ENCODE measurements at regions not wholly inside any gene's neighbourhood (a gene's known extent, or its start where the extent isn't known, plus 50 kb on each side); places are given as distances from the start of the nearest gene placed in this dataset.
"Not testable (repeated sequence)": the region's sequence is repeated elsewhere in the genome, so short reads cannot be mapped to it uniquely, and the experiment has no call there.

DNA sequence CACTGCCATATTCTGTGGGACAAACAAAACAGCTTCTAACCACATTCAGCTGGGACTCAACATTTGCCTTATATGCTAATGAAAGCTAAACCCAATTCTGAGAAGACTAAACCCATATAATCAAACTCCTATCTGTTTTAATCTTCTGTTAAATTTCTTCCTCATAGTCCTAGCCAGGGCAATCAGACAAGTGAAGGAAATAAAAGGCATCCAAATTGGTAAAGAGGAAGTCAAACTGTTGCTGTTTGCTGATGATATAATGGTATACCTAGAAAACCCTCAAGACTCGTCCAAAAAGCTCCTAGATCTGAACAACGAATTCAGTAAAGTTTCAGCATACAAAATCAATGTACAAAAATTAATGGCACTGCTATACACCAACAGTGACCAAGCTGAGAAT, 157.1 kb downstream of the PHLDA1 start:
- DNase-seq (ENCODE audit: low read depth, low spot score) = no peak

DNA sequence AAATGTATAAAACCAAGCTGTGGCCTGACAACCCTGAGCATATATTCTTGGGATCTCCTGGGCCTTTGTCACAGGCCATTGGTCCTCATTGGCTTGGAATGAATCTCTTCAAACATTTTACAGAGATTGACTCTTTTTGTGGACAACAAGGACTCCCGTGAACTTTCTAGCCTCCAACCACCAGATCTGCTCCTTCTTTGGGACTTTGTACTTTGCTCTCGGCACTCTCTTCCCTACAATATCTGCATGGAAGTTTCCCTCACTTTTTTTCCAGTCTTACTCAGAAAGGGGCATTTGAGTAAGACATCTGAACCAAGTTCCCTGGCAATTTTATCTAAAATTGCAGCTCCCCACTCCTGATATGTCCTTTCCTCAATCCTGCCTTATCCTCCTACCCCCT, 158.8 kb downstream of the PHLDA1 start:
- no peak for DNase-seq (ENCODE audit: low read depth, low spot score)

DNA sequence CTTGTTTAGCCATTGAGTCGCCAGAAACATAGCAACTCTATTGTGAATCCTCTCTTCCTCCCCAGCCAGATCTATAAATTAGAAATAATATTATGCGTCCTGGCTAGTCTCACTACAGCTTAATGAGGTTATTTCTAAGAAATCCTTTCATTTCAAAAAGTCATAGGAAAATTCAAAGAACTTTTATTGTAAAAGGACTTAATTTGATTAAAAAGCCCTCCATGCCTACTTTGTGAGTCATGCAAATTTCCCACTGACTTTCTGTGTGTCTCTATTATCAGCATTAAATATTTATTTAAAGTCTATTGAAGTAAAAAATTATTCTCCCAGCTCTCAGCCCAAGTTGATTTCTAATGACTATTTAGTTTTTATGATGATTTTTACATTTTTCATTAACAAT, 160.7 kb downstream of the PHLDA1 start:
- DNase-seq (ENCODE audit: low read depth, low spot score) = no peak

DNA sequence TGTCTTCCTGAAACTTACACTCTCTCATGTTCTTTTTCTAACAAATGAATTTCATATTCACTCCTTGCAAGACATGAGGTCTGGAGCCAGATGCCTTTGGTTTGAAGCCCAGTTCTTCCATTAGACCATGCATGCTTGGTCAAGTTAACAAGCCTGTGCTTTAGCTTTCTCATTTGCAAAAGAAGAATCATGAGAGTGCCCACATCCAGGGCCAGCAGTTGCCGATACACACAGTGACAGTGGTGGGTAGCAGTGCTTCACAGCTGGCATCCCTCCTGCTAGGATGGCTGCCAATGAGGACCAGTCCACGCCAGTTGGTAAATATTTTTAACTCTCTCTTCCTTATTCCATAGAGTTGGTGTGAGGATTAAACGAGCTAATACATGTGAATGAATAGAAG, 163.1 kb downstream of the PHLDA1 start:
- no peak for DNase-seq (ENCODE audit: low read depth, low spot score)

DNA sequence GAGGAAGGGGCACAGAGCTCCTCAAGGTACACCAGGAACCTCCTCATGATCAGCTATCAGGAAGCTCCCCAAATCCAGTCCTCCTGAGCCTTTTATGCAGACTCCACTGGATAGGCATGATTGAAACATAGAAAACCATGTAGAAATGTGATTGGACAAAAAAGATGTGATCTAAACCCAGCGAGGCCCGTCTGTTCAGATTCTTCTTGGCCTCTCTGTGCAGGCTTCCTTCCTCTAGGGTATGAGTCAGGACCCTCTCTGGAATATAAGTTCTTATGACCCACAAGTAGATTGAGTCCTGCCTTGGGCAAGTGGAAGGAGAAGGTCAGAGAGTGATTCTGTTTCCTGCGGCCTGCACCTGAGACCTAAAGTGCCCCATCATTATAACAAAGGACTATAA, 166.3 kb downstream of the PHLDA1 start:
- no peak for DNase-seq (ENCODE audit: low read depth, low spot score)

DNA sequence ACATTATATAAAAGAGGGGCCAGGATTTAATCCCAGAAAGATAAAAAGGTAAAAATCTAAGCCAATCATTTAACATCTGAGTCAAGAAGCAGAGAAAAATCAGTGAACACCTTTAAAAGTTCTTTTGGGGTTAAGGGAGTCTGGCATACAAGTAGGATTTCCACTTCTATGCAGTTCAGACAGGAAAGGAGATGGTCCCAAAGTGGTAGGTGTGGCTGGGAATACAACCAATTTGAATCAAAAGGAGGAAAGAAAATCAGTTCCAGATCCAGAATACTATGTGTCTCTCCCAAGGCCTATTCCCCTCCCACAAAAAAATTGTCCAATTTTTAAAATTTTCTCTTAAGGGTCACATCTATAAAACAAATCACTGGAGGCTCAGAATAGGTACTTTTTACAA, 167.4 kb downstream of the PHLDA1 start:
- no peak for DNase-seq (ENCODE audit: low read depth, low spot score)

DNA sequence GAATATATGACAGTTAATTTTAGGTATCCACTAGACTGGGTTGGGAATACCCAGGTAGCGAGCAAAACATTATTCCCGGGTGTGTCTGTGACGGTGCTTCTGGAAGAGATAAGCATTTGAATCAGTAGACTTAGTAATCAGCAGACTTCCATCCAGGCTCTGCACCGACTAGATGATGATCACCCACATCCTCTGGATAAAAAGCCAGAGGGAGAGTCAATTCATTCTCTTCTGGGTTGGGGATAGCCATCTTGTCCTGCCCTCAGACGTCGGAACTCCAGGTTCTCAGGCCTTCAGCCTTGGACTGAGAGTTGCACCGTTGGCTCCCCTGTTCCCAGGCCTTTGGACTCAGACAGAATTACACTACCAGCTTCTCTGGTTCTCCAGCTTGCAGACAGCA, 168.0 kb downstream of the PHLDA1 start:
- DNase-seq (ENCODE audit: low read depth, low spot score) = no peak

DNA sequence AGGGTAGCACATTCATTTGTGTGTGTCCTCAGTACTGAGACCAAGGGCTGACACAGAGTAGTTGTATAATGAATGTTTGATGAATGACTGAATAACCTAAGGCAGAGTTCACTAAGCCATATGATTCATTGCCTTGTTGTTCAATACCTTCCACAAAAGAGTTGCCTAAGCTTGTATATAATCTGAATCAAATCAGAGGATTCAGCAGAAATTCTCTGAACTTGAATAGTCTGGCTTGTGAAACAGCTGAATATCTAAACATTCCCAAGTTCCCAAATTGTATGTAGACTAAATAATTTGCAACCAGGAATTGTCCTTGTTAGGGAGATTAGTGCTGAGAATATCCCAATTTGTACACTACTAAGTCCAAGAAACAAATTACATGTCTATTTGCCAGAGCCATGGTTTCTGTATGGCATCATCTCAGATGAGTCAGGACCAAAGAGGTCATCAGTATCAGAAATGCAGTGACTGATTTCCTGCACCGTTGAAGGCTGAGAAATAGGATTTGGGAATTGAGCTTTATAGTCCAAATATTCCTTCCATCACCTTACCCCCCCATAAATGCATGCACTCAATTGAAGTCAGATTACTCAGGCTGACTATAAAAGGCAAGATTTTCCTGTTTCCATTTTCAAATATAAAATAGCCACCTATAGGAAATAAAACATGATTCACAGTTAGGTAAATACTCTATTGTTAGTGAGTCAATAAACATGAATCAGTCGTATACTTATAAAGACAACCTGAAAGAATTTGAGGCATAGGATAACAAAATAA, 168.7 kb downstream of the PHLDA1 start:
- no peak for DNase-seq (ENCODE audit: low read depth, low spot score)

DNA sequence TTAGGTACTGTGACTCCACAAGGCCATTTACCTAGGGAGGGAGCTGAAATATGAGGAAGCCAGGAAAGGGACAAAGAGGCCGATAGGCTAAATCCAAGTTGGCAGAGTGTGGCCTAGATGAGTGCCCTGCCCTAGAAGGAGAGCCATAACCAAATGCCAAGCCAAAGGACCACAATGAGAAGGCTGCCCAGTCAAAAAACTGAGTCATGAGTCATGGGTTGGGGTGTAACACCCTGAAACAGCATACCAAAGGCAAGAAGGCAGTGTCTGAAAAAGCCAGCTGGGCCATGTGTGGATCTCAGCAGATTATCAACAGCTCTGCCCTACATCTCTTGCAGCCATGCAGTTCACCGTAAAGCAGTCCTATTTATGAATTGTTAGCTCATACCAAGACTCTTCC, 171.7 kb downstream of the PHLDA1 start:
- DNase-seq (ENCODE audit: low read depth, low spot score) = no peak

DNA sequence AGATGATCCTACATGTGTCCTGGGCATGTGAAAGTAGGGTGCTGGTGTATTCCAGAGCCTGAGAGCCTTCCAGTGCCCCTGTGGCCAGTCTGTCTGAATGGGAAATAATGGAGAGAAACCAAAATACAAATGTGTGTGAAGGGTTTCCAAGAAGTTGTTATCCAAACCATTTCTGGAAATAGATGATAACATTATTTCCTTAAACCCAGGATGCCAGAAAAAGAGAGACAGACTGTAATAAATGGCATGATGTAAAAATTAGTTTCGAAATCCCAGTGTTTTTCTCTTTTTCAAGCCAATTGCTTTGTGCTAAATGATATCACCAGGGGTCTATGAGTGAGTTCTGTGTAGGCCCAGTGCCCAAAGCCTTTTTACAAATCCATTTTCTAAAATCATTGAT, 175.3 kb downstream of the PHLDA1 start:
- DNase-seq (ENCODE audit: low read depth, low spot score) = no peak

DNA sequence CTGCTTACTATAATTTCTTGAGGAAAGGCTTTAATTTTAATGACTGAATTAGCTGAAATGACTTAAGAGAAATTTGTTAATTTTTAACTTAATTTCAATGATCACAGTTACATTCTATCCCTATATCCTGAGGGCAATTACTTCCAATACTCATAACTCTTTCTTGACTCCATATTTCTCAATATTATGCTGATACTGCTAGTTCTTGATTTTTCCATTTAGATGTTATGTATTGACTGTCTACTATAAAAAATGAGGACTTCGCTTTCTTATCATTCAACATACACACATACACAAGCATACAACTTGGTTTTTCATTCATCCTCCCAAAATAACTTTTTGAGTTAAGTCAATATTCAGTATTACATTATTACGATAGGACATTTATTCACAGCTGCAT, 176.2 kb downstream of the PHLDA1 start:
- no peak for DNase-seq (ENCODE audit: low read depth, low spot score)

DNA sequence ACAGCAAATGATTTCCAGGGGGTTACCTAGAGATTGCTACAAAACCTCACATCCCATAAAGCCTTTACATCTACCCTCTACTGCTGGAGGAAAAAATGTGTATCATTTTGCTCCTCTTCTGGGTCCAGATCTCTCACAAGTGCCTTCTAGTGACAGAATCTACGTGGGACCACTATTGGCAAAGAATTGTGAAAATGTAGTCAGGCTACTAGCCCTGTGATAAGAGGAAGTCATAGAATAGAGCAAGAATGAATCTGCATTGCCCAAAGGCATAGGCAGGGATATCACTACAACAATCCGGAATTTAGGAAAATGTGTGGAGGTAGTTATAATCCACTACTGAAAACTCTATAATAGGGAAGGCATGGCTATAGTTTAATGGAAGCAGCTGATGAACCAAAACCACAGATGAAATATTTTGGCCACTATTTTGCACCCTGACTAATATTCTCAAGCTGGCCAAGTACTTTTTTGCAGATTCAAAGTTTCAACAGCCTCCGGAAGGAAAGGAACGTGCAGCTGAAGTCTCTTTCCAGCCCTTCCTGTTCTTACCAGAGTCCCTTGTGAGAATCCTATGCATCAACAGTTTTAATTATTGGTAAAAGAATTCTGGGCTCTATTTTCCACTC, 176.8 kb downstream of the PHLDA1 start:
- no peak for DNase-seq (ENCODE audit: low read depth, low spot score)

DNA sequence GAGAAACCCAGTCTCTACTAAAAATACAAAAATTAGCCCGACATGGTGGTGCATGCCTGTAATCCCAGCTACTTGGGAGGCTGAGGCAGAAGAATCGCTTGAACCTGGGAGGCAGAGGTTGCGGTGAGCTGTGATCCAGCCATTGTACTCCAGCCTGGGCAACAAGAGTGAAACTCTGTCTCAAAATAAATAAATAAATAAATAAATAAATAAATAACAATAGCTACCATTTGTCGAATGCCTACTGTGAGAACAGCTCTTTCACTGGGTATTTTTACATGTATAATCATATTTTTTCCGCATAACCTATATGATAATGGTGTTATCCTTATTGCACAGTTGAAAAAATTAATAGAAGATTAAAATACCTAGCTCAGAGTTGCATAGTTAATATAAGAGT, 177.4 kb downstream of the PHLDA1 start:
- DNase-seq (ENCODE audit: low read depth, low spot score) = not testable (repeated sequence)

DNA sequence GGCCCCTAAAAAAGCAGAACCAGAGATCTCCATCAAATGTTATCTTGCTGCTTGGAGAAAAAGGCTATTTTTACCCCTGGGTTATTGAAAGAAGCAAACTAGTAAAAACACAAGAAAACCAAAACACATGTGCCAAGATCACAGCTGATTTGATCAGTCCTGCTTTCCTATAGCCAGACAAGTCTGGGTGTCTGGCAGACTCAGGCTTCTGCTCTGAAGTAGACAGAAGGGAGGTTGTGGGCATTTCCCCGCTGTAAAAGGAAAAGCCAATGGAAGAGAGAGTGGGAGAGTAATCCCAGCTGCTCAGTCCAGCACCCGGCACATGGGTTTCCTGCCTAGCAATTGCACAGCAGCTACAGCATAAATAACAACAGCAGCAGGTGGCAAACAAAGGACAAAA, 177.9 kb downstream of the PHLDA1 start:
- no peak for DNase-seq (ENCODE audit: low read depth, low spot score)

DNA sequence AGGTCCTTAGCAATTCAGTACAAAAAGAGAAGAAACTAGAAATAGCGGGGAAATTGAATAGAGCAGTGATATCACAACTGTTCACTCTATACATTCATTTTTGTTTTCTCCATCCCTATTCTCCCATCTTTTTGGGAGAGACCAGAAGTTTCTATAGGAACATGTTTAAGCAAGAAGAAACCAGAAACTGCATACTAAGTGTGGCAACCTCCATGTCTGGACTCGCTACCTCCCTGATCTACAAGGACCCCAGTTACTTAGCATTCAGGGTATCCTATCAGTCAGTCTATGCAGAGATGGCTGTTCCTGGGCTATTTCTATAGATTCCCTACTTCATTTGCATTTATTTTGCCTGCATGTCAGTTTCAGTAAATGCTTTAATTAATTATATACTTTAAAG, 178.6 kb downstream of the PHLDA1 start:
- DNase-seq (ENCODE audit: low read depth, low spot score) = no peak

DNA sequence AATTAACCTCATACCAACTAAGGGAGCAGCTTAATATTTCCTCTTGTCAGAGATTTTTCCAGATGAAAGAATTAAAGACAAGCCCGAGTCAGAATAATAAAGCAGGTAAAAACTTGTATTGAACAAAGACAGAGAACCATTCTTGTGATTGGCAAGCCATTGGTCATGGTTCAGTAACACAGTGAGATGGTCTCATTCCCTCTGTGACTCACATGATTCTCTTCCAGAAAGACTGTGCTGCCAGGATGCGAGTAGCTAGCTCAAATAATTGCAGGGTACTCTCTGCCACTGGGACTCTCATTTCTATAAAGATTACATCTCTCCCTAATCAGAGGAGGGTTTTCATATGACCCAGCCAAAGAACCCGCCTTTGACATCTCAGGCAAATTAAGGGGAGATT, 179.4 kb downstream of the PHLDA1 start:
- no peak for DNase-seq (ENCODE audit: low read depth, low spot score)

DNA sequence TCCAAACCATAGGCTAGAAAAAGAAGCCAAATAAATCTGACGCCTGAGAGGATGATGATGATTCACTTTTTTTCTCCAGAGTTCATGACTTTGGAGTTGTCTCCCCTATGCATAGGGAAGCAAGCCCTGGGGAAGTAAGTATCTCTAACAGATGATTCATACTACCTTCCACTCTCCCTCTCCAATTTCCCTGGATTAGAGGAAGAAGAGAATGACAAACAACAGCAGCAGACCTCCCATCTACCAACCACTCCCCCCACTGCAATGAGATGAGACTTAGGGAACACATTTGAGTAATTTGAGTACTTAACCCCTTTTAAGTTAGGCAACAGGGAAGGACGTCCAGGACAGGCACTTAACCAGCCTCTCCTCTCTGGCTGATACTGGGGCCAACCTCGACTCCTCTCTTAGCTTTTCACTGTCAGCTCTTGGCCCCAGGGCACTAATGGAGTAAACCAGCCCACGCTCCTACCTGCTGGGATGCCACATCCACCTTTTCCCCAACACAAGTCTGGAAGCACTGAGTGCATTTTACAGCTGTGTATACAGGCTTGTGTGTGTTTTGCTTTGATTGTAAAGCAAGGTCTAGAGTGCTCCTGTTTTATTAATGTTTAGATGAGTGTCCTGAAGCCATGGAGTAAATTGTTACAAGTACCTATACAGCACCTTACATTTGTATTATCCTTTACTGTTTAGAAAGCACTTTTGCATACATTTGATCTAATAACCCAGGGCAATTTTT, 180.7 kb downstream of the PHLDA1 start:
- no peak for DNase-seq (ENCODE audit: low read depth, low spot score)

DNA sequence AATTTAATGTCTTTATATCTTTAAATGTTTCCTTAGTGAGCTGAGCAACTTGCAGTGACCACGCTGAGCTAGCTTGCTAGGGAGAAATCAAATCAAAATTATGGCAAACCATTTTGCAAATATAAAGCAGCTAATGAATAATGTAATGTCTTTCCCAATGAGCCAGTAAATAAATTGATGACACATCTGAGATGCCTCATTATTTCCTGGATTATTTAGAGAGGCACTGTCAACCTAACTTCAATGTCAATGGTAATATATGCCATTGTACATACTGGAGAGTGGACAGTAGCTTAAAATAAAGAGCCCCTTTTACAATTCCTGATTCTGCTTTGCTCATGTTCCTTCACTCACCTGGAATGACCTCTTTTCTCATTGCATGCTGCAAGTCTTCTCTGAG, 182.6 kb downstream of the PHLDA1 start:
- no peak for DNase-seq (ENCODE audit: low read depth, low spot score)

DNA sequence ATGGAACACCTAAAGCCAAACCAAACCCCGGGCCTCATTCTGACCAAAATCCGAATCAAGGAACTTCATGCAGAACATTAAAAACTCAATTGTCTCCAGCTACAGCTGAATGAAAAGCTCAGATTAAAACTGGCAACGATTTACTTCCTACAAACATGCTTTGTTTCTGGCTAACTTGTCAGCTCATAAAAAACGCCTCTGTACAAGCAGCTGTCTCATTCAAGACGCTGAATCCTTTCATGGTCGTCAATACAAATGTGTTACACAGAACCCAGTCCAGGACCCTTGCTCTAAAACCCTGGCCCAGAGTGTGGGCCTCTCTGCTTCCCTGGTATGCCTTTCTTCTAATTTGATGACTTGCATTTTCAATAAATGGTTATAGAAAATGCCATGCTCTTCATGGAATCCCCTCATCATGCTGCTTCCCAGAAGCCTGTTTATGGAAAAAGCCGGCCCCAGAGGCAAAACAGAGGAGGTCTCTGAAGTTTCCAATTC, 183.1 kb downstream of the PHLDA1 start:
- no peak for DNase-seq (ENCODE audit: low read depth, low spot score)

DNA sequence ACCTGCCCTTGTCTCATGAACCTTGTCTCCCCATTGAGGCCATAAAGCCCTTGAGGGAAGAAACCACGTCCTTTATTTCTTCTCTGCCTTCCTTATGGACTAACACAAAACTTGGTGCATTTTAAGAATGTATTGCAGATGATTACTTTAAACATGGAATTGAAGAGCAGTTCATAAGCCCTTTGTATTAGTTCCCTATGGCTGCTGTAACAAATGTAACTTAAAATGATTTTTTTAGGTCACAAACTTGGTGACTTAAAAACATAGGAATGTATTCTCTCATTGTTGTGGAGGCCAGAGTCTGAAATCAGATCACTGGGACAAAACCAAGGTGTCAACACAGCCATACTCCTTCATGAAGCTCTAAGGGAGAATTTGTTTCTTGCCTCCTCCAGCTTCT, 185.5 kb downstream of the PHLDA1 start:
- DNase-seq (ENCODE audit: low read depth, low spot score) = no peak

DNA sequence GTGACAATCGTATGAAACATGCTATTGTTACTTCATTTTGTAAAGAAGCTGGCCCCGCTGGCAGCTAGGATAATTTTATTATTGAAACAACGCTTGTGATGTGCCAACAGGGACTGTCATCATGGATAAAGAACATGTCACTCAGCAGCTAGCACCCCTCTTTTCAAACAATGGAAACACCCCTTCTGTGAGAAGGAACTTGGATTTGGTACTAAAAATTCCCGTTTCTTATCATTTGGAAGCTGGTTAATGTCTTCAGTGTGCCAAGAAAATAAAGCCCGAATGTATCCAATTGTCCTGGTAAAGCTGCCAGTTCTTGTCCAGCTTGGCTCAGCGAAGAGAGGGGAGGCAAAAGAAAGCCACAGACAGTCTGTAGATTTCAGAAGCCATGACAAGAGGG, 186.6 kb downstream of the PHLDA1 start:
- DNase-seq (ENCODE audit: low read depth, low spot score) = no peak

DNA sequence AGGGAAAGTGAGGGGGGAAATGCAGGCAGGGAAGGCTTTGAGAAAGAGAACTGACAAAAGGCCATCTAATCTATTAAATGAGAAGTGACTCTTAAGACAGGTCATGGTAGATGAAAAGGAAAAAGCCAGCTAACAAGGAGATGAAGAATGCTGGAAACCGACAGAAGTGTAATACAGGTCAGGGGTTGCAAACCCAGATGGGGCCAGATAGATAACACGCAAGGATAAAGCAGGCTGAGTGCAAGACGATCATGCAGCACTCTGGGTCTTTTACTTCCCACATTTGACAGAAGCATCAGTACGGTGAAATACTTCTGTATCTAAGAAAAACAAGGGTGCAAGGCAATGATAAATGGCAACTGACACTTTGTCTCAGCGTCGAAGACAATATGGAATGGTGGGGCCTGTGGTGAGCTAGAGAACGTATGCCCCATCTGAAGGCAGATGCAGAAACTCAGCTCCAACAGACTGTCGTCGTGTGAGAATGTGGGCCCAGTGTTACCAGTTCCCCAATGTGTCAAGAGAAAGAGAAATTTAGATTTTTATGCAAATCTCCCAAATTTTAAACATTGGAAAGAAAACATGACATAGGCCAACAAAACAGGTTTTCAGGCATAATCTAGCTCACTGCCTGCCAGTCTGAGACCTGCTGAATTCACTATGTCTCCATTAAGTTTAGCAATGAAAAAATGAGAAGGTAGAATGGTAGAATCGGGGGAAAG, 187.4 kb downstream of the PHLDA1 start:
- no peak for DNase-seq (ENCODE audit: low read depth, low spot score)
